Keratinocyte (primary cell): ENCODE measurements at regions not wholly inside any gene's neighbourhood (a gene's known extent, or its start where the extent isn't known, plus 50 kb on each side); places are given as distances from the start of the nearest gene placed in this dataset.

Experiments
- DNase-seq: peaks from one replicate; pipeline ENCODE4 v3.0.0-alpha.2; 2011; ENCODE audit warnings: low read depth, missing footprints, low spot score
- FAIRE-seq: peaks from 2 replicates; lab custom pipeline; 2011; peaks lifted over from hg19 to GRCh38; lab: Jason Lieb, UNC
- H2AFZ ChIP-seq: 2 replicates; pipeline ENCODE4 v1.6.0; 2012; ENCODE audit warnings: low read length, control low read depth, inconsistent platforms; ENCODE audit not compliant: control insufficient read depth
- H3K27ac ChIP-seq: 2 replicates; pipeline ENCODE4 v1.5.1; 2011; ENCODE audit warnings: low read length; ENCODE audit not compliant: control insufficient read depth, insufficient read depth
- H3K27me3 ChIP-seq: 3 replicates; pipeline ENCODE4 v1.6.0; 2011; ENCODE audit warnings: low read length; ENCODE audit not compliant: control insufficient read depth, insufficient read depth; ENCODE audit errors: extremely low read depth
- H3K36me3 ChIP-seq, 2 experiments: 2 replicates in 1 of 2; 3 replicates in 1 of 2; pipeline ENCODE4 v1.5.1; 2011; ENCODE audit warnings: low read length in 2 of 2, mild to moderate bottlenecking in 1 of 2; ENCODE audit not compliant: control insufficient read depth in 2 of 2, insufficient read depth in 2 of 2; ENCODE audit errors: extremely low read depth in 1 of 2
- H3K4me1 ChIP-seq: 3 replicates; pipeline ENCODE4 v1.5.1; 2011; ENCODE audit warnings: low read length; ENCODE audit not compliant: control insufficient read depth, insufficient read depth; ENCODE audit errors: extremely low read depth
- H3K4me2 ChIP-seq: 3 replicates; pipeline ENCODE4 v1.6.0; 2011; ENCODE audit warnings: low read depth, low read length; ENCODE audit not compliant: control insufficient read depth, insufficient read depth; ENCODE audit errors: extremely low read depth
- H3K4me3 ChIP-seq, 3 experiments: fragments of 200-600 bp in 1 of 3; sonication (generic) in 1 of 3; 2 replicates in 2 of 3; 3 replicates in 1 of 3; pipeline ENCODE4 v1.5.1; 2011 to 2016; ENCODE audit warnings: low read length in 3 of 3, mild to moderate bottlenecking in 3 of 3, control low read depth in 2 of 3, inconsistent platforms in 1 of 3, low read depth in 1 of 3, mixed read lengths in 1 of 3, mixed run types in 1 of 3, moderate library complexity in 1 of 3; ENCODE audit not compliant: control insufficient read depth in 2 of 3, insufficient read depth in 2 of 3; ENCODE audit errors: extremely low read depth in 1 of 3
- H3K79me2 ChIP-seq: 2 replicates; pipeline ENCODE4 v1.6.0; 2012; ENCODE audit warnings: low read length; ENCODE audit not compliant: control insufficient read depth, insufficient read depth
- H3K9ac ChIP-seq: 3 replicates; pipeline ENCODE4 v1.6.0; 2011; ENCODE audit warnings: low read length; ENCODE audit not compliant: control insufficient read depth, insufficient read depth; ENCODE audit errors: extremely low read depth
- H3K9me1 ChIP-seq: 3 replicates; pipeline ENCODE4 v1.6.0; 2011; ENCODE audit warnings: low read length; ENCODE audit not compliant: control insufficient read depth, insufficient read depth; ENCODE audit errors: extremely low read depth
- H3K9me3 ChIP-seq: 2 replicates; pipeline ENCODE4 v1.5.1; 2012; ENCODE audit warnings: low read depth, low read length; ENCODE audit not compliant: control insufficient read depth
- H4K20me1 ChIP-seq: 3 replicates; pipeline ENCODE4 v1.6.0; 2011; ENCODE audit warnings: low read length; ENCODE audit not compliant: control insufficient read depth, insufficient read depth; ENCODE audit errors: extremely low read depth
- CTCF ChIP-seq, 3 experiments: IDR thresholded peaks in 1 of 3; conservative IDR thresholded peaks in 1 of 3; optimal IDR thresholded peaks in 1 of 3; 2 replicates in 2 of 3; 3 replicates in 1 of 3; pipeline versions ENCODE3 to v1.5.1; 2011; ENCODE audit warnings: low read length in 3 of 3, mild to moderate bottlenecking in 3 of 3, moderate library complexity in 2 of 3, control low read depth in 1 of 3, inconsistent platforms in 1 of 3; ENCODE audit not compliant: insufficient read depth in 2 of 3; ENCODE audit errors: extremely low read depth in 1 of 3
- EZH2 ChIP-seq: IDR thresholded peaks from one replicate; pipeline ENCODE4 v1.6.1; 2012; ENCODE audit warnings: inconsistent platforms, mild to moderate bottlenecking, low read length, moderate library complexity
- dilution Hi-C: fragments of 300-500 bp; cut with MboI; formaldehyde crosslinking; loops from one replicate; pipeline ENCODE4 v1.7.0; 2020; ENCODE audit warnings: low sequenced_read_pairs; ENCODE audit not compliant: extremely low pct_ligation_motif_present

- Histone ChIP-seq H2AFZ (no peak overlapping the region), H3K9me3 (no peaks in the 10 kb centered on the region), H3K4me2 (no peak overlapping the region), H3K4me1 (no peaks in the 10 kb centered on the region), H3K4me3 (no peak overlapping the region), H3K79me2 (no peaks in the 10 kb centered on the region), H3K27me3 (no peaks in the 10 kb centered on the region), H3K27ac (no peak overlapping the region), H3K9me1 (no peaks in the 10 kb centered on the region), H3K36me3 (no peaks in the 10 kb centered on the region), H4K20me1 (no peaks in the 10 kb centered on the region), H3K9ac (no peak overlapping the region)
- no peak for DNase-seq
- TF ChIP-seq EZH2: no peak
- no peak for TF ChIP-seq CTCF (optimal IDR thresholded peaks at IDR 0.05 in 1 of 3, IDR thresholded peaks at IDR 0.05 in 1 of 3, conservative IDR thresholded peaks at IDR 0.05 in 1 of 3; ENCODE audit: extremely low read depth in 1 of 3, insufficient read depth in 2 of 3, low read length in 3 of 3)
- dilution Hi-C loops: no loop called here
- no peak for FAIRE-seq
Measured at GRCh38 chr17:15009087-15009486, 256.0 kb downstream of the PMP22 start.

GRCh38 chr17:15007147-15007553, 258.0 kb downstream of the PMP22 start:
- H3K9me3 ChIP-seq: no peaks in the 10 kb centered on the region
- H2AFZ ChIP-seq: no peak overlapping the region
- no peak overlapping the region for H3K4me2 ChIP-seq
- dilution Hi-C loops: no loop called here
- H3K4me1 ChIP-seq: no peaks in the 10 kb centered on the region
- H4K20me1 ChIP-seq: no peaks in the 10 kb centered on the region
- H3K4me3 ChIP-seq: no peak overlapping the region
- H3K27ac ChIP-seq: no peak overlapping the region
- no peaks in the 10 kb centered on the region for H3K9me1 ChIP-seq
- H3K79me2 ChIP-seq: no peaks in the 10 kb centered on the region
- no peak for TF ChIP-seq CTCF (optimal IDR thresholded peaks at IDR 0.05 in 1 of 3, IDR thresholded peaks at IDR 0.05 in 1 of 3, conservative IDR thresholded peaks at IDR 0.05 in 1 of 3; ENCODE audit: extremely low read depth in 1 of 3, insufficient read depth in 2 of 3, low read length in 3 of 3)
- TF ChIP-seq EZH2: no peak
- no peak overlapping the region for H3K9ac ChIP-seq
- no peaks in the 10 kb centered on the region for H3K27me3 ChIP-seq
- FAIRE-seq (no peak), DNase-seq (no peak)
- H3K36me3 ChIP-seq: no peaks in the 10 kb centered on the region
